ENCODE measurements at regions not wholly inside any gene's neighbourhood (a gene's known extent, or its start where the extent isn't known, plus 50 kb on each side); places are given as distances from the start of the nearest gene placed in this dataset.
"Not testable (repeated sequence)": the region's sequence is repeated elsewhere in the genome, so short reads cannot be mapped to it uniquely, and the experiment has no call there.

DNA sequence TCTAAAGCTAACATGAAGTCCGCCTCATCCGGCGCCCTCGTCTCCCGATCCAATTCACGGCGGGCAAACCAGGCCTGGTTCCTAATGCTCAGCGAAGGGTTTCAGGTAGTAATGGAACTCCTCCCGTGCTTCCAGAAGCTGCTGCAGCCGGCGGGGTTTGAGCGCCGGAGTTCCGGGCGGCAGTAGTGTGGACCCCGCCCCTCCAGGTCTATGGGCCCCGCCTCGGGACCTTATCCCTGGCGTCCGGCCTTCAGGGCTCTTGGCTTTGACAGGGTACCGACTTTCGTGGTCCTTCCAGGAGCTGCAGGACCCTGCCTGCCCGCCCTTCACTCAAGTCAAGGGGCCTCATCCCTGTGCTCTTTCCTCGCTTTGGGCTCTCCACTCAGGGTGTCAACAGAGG is 304.1 kb downstream of the FAM72C start:
- Histone ChIP-seq H4K20me1 (ENCODE audit: insufficient read depth, low read length, poor library complexity, severe bottlenecking) (no peaks in the 10 kb centered on the region), H3K36me3 (ENCODE audit: insufficient read depth, low read length) (no peaks in the 10 kb centered on the region), H3K27me3 (ENCODE audit: insufficient read depth, low read length, poor library complexity, severe bottlenecking) (no peaks in the 10 kb centered on the region), H3K79me2 (ENCODE audit: insufficient read depth, low read length) (no peaks in the 10 kb centered on the region), H3K4me3 (ENCODE audit: low read length, poor library complexity, severe bottlenecking) (no peak overlapping the region), H3K4me1 (ENCODE audit: insufficient read depth, low read length, poor library complexity, severe bottlenecking) (no peaks in the 10 kb centered on the region), H3K9ac (ENCODE audit: low read depth, low read length, poor library complexity, severe bottlenecking) (no peak overlapping the region), H2AFZ (ENCODE audit: low read length) (no peak overlapping the region), H3K9me2 (replicated peaks; ENCODE audit: low read depth, low read length) (no peaks in the 10 kb centered on the region), H3F3A (ENCODE audit: low read depth) (no peaks in the 10 kb centered on the region), H3K4me2 (ENCODE audit: low read depth, low read length, poor library complexity, severe bottlenecking) (no peak overlapping the region), H3K9me3 (ENCODE audit: insufficient read depth, low read depth, low read length) (peaks cover 8% of the 10 kb centered on the region; the same call in 1 of the 2 replicates)
- TF ChIP-seq EZH2phosphoT487 (IDR thresholded peaks at IDR 0.05; ENCODE audit: borderline replicate concordance) (no peak), CTCF (conservative IDR thresholded peaks at IDR 0.05; ENCODE audit: low read length) (no peak)

GRCh38 chr1:143666851-143667250 is 304.9 kb downstream of the FAM72C start:
- H3K9me2 ChIP-seq (replicated peaks; ENCODE audit: low read depth, low read length) = no peaks in the 10 kb centered on the region
- H4K20me1 ChIP-seq (ENCODE audit: insufficient read depth, low read length, poor library complexity, severe bottlenecking) = no peaks in the 10 kb centered on the region
- H3K9me3 ChIP-seq (ENCODE audit: insufficient read depth, low read depth, low read length) = peaks cover 8% of the 10 kb centered on the region; the same call in 1 of the 2 replicates
- no peak overlapping the region for H3K9ac ChIP-seq (ENCODE audit: low read depth, low read length, poor library complexity, severe bottlenecking)
- no peaks in the 10 kb centered on the region for H3K27me3 ChIP-seq (ENCODE audit: insufficient read depth, low read length, poor library complexity, severe bottlenecking)
- no peaks in the 10 kb centered on the region for H3K79me2 ChIP-seq (ENCODE audit: insufficient read depth, low read length)
- H3F3A ChIP-seq (ENCODE audit: low read depth) = no peaks in the 10 kb centered on the region
- no peak overlapping the region for H3K4me2 ChIP-seq (ENCODE audit: low read depth, low read length, poor library complexity, severe bottlenecking)
- H3K4me1 ChIP-seq (ENCODE audit: insufficient read depth, low read length, poor library complexity, severe bottlenecking) = no peaks in the 10 kb centered on the region
- no peak overlapping the region for H2AFZ ChIP-seq (ENCODE audit: low read length)
- H3K4me3 ChIP-seq (ENCODE audit: low read length, poor library complexity, severe bottlenecking) = no peak overlapping the region
- TF ChIP-seq CTCF (conservative IDR thresholded peaks at IDR 0.05; ENCODE audit: low read length) (no peak), EZH2phosphoT487 (IDR thresholded peaks at IDR 0.05; ENCODE audit: borderline replicate concordance) (no peak)
- no peaks in the 10 kb centered on the region for H3K36me3 ChIP-seq (ENCODE audit: insufficient read depth, low read length)

DNA sequence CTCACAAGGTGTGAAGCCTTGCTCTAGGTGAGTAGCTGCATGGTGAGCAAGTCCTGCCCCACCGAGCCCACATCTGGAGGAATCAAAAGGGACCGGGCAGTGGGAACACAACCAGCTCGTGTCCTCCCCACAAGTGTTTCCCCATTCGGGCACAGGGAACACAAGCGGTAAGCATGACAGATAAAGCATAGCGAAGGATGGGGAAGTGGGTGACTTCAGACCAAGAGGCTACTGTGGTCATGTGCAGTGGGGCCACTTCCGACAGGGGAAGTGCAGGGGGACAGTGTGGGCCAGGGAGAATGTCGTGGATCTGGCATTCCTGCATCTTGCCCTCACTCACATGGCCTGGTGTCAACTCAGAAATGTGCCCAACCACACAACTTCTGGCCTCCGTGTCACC is 306.2 kb downstream of the FAM72C start:
- no peak overlapping the region for H2AFZ ChIP-seq (ENCODE audit: low read length)
- H3K4me1 ChIP-seq (ENCODE audit: insufficient read depth, low read length, poor library complexity, severe bottlenecking) = no peaks in the 10 kb centered on the region
- no peak overlapping the region for H3K9ac ChIP-seq (ENCODE audit: low read depth, low read length, poor library complexity, severe bottlenecking)
- H3F3A ChIP-seq (ENCODE audit: low read depth) = no peaks in the 10 kb centered on the region
- no peak overlapping the region for H3K4me3 ChIP-seq (ENCODE audit: low read length, poor library complexity, severe bottlenecking)
- H3K36me3 ChIP-seq (ENCODE audit: insufficient read depth, low read length) = no peaks in the 10 kb centered on the region
- TF ChIP-seq EZH2phosphoT487 (IDR thresholded peaks at IDR 0.05; ENCODE audit: borderline replicate concordance) (no peak), CTCF (conservative IDR thresholded peaks at IDR 0.05; ENCODE audit: low read length) (no peak)
- no peaks in the 10 kb centered on the region for H4K20me1 ChIP-seq (ENCODE audit: insufficient read depth, low read length, poor library complexity, severe bottlenecking)
- peaks cover 8% of the 10 kb centered on the region; the same call in 1 of the 2 replicates for H3K9me3 ChIP-seq (ENCODE audit: insufficient read depth, low read depth, low read length)
- no peaks in the 10 kb centered on the region for H3K79me2 ChIP-seq (ENCODE audit: insufficient read depth, low read length)
- H3K27me3 ChIP-seq (ENCODE audit: insufficient read depth, low read length, poor library complexity, severe bottlenecking) = no peaks in the 10 kb centered on the region
- H3K4me2 ChIP-seq (ENCODE audit: low read depth, low read length, poor library complexity, severe bottlenecking) = no peak overlapping the region
- H3K9me2 ChIP-seq (replicated peaks; ENCODE audit: low read depth, low read length) = no peaks in the 10 kb centered on the region

GRCh38 chr1:143663056-143663455 is 308.7 kb downstream of the FAM72C start:
- not testable (repeated sequence) for H3K4me1 ChIP-seq (ENCODE audit: insufficient read depth, low read length, poor library complexity, severe bottlenecking); H3K9ac ChIP-seq (ENCODE audit: low read depth, low read length, poor library complexity, severe bottlenecking); H2AFZ ChIP-seq (ENCODE audit: low read length); H3K79me2 ChIP-seq (ENCODE audit: insufficient read depth, low read length); H3K9me2 ChIP-seq (replicated peaks; ENCODE audit: low read depth, low read length); H3K36me3 ChIP-seq (ENCODE audit: insufficient read depth, low read length); H3F3A ChIP-seq (ENCODE audit: low read depth); H4K20me1 ChIP-seq (ENCODE audit: insufficient read depth, low read length, poor library complexity, severe bottlenecking); H3K9me3 ChIP-seq (ENCODE audit: insufficient read depth, low read depth, low read length); H3K4me3 ChIP-seq (ENCODE audit: low read length, poor library complexity, severe bottlenecking); H3K27me3 ChIP-seq (ENCODE audit: insufficient read depth, low read length, poor library complexity, severe bottlenecking); H3K4me2 ChIP-seq (ENCODE audit: low read depth, low read length, poor library complexity, severe bottlenecking)

Data from Loucy (cell line).